A673 (cell line): ENCODE measurements at regions not wholly inside any gene's neighbourhood (a gene's known extent, or its start where the extent isn't known, plus 50 kb on each side); places are given as distances from the start of the nearest gene placed in this dataset.

Source experiments
- EZH2 ChIP-seq: fragments of 200-600 bp; sonication (generic); IDR thresholded peaks from 2 replicates; pipeline ENCODE4 v1.6.1; 2017; ENCODE audit warnings: borderline replicate concordance, low read depth, mild to moderate bottlenecking, mixed read lengths, antibody characterized with exemption, low read length; ENCODE audit not compliant: poor library complexity, severe bottlenecking
- TF ChIP-seq, protein P1 (sequence below): fragments of 300-800, 200-600 bp; sonication (generic); conservative IDR thresholded peaks from 2 replicates; pipeline ENCODE4 v1.5.1; 2017; ENCODE audit warnings: low read depth, mild to moderate bottlenecking, antibody characterized with exemption, low read length, moderate library complexity, mixed read lengths

DNA sequence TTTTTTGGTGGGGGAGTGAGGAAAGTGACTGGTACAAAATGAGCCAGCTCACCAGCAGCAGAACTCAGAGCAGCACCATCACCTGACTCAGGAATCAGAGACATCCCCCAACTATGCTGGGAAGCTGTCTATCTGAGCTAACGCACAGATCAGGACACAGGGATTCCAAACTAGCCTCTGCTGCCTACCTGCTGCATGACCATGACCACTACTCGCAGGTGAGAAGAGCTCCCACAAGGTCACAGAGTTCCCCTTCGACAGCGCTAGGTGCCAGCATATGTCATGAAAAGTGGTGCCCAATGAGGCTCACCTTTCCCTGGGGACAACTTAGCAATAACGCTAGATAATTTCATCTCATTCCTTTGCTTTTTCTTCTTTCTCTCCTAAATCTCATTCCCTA, 662.6 kb upstream of the CPEB2 start:
- TF ChIP-seq, protein P1, sequence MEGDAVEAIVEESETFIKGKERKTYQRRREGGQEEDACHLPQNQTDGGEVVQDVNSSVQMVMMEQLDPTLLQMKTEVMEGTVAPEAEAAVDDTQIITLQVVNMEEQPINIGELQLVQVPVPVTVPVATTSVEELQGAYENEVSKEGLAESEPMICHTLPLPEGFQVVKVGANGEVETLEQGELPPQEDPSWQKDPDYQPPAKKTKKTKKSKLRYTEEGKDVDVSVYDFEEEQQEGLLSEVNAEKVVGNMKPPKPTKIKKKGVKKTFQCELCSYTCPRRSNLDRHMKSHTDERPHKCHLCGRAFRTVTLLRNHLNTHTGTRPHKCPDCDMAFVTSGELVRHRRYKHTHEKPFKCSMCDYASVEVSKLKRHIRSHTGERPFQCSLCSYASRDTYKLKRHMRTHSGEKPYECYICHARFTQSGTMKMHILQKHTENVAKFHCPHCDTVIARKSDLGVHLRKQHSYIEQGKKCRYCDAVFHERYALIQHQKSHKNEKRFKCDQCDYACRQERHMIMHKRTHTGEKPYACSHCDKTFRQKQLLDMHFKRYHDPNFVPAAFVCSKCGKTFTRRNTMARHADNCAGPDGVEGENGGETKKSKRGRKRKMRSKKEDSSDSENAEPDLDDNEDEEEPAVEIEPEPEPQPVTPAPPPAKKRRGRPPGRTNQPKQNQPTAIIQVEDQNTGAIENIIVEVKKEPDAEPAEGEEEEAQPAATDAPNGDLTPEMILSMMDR: no peak
- TF ChIP-seq EZH2: no peak
